ENCODE measurements at regions not wholly inside any gene's neighbourhood (a gene's known extent, or its start where the extent isn't known, plus 50 kb on each side); places are given as distances from the start of the nearest gene placed in this dataset.

- TF ChIP-seq ZNF843 (tag by site-specific recombination; IDR thresholded peaks at IDR 0.05) (no peak), SP2 (tag by site-specific recombination; IDR thresholded peaks at IDR 0.05) (no peak), ZNF555 (tag by site-specific recombination; conservative IDR thresholded peaks at IDR 0.05) (no peak), ZNF404 (tag by site-specific recombination; IDR thresholded peaks at IDR 0.05) (no peak), SALL2 (tag by site-specific recombination; IDR thresholded peaks at IDR 0.05; ENCODE audit: borderline replicate concordance) (no peak), ZNF473 (tag by site-specific recombination; IDR thresholded peaks at IDR 0.05) (no peak), ZNF18 (tag by site-specific recombination; IDR thresholded peaks at IDR 0.05) (no peak), ZNF155 (tag by site-specific recombination; IDR thresholded peaks at IDR 0.05) (no peak), ZNF223 (tag by site-specific recombination; IDR thresholded peaks at IDR 0.05) (no peak), ZNF449 (tag by site-specific recombination; IDR thresholded peaks at IDR 0.05) (no peak), PRDM4 (tag by site-specific recombination; IDR thresholded peaks at IDR 0.05) (no peak), ZBTB49 (tag by site-specific recombination; IDR thresholded peaks at IDR 0.05; ENCODE audit: low read depth) (no peak), ZNF768 (tag by site-specific recombination; IDR thresholded peaks at IDR 0.05) (no peak), MEIS1 (CRISPR knock-in tag; IDR thresholded peaks at IDR 0.05; ENCODE audit: borderline replicate concordance) (no peak), ZNF146 (tag by site-specific recombination; IDR thresholded peaks at IDR 0.05) (no peak), TSHZ1 (tag by site-specific recombination; IDR thresholded peaks at IDR 0.05; ENCODE audit: borderline replicate concordance) (no peak), ZNF140 (tag by site-specific recombination; IDR thresholded peaks at IDR 0.05) (no peak), ZNF747 (tag by site-specific recombination; IDR thresholded peaks at IDR 0.05) (no peak)
- Histone ChIP-seq H3K4me3 (ENCODE audit: low read depth, low read length) (no peak overlapping the region), H3K4me1 (ENCODE audit: control insufficient read depth, insufficient read depth, low read length) (0 out of 2 replicates have a peak, but pooled peaks cover 2% of the 10 kb centered on the region), H3K27ac (ENCODE audit: extremely low read depth, low read depth, low read length) (no peak overlapping the region), H3K9me3 (ENCODE audit: control insufficient read depth, insufficient read depth, low read depth, low read length) (no peaks in the 10 kb centered on the region), H3K36me3 (ENCODE audit: control insufficient read depth in 2 of 2, insufficient read depth in 1 of 2, low read length in 2 of 2) (no peaks in the 10 kb centered on the region)
- ChIA-PET CTCF (interaction anchor here (0.6 to 0.9 kb wide), 3 partner anchors 11 to 396 kb away, joined by 3 to 6 read pairs (median 4); no protein-coding TSS in a partner anchor), POLR2A (no interaction called here)
These were observed 55.5 kb upstream of the RNF152 start for GRCh38 chr18:61948281-61948741.
